ENCODE measurements at regions not wholly inside any gene's neighbourhood (a gene's known extent, or its start where the extent isn't known, plus 50 kb on each side); places are given as distances from the start of the nearest gene placed in this dataset.

DNA sequence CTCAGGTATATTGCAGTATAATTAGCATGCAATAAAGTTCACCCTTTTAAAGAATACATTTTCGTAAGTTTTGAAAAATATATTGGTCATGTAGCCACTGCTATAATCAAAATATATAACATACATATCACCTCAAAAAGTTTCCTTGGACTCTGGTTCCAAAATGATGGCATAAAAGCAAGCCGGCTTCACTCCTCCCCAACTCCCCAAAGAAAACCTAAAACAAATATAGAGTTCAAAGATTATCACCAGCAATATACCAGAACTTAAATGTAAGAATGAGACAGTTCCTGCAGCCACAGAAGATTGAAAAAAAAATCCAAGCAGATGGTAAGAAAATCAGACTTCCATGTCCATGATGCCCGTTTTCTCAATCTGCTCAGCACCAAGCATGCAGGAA is 104.3 kb downstream of the APIP start:
- TF ChIP-seq CTCF (IDR thresholded peaks at IDR 0.05) (no peak), POLR2AphosphoS5 (IDR thresholded peaks at IDR 0.05; ENCODE audit: low read depth, low read length) (no peak)

All from Panc1 (cell line).